WERI-Rb-1 (cell line): ENCODE measurements at regions not wholly inside any gene's neighbourhood (a gene's known extent, or its start where the extent isn't known, plus 50 kb on each side); places are given as distances from the start of the nearest gene placed in this dataset.

ENCODE experiments used
- DNase-seq: peaks from one replicate; pipeline ENCODE4 v3.0.0-alpha.2; 2020
- H3K27ac ChIP-seq: fragments of 250-450 bp; sonication (Bioruptor Pico); 2 replicates; pipeline ENCODE4 v1.5.1; 2020; ENCODE audit warnings: mild to moderate bottlenecking, moderate library complexity
- H3K27me3 ChIP-seq: fragments of 250-450 bp; sonication (Bioruptor Pico); 2 replicates; pipeline ENCODE4 v1.5.1; 2021; ENCODE audit warnings: mild to moderate bottlenecking, low read depth, moderate library complexity; ENCODE audit not compliant: insufficient read depth, severe bottlenecking
- H3K36me3 ChIP-seq: fragments of 250-450 bp; sonication (Bioruptor Pico); 2 replicates; pipeline ENCODE4 v1.5.1; 2020; ENCODE audit warnings: mild to moderate bottlenecking, moderate library complexity
- H3K4me3 ChIP-seq: 2 replicates; pipeline ENCODE4 v1.5.1; 2011; ENCODE audit warnings: low read depth, mild to moderate bottlenecking, control low read depth, low read length
- H3K9me3 ChIP-seq: fragments of 250-450 bp; sonication (Bioruptor Pico); 2 replicates; pipeline ENCODE4 v1.5.1; 2021; ENCODE audit warnings: mild to moderate bottlenecking, moderate library complexity; ENCODE audit not compliant: severe bottlenecking
- TF ChIP-seq, protein P1 (sequence below): IDR thresholded peaks from 2 replicates; pipeline ENCODE4 v1.5.1; 2011; ENCODE audit warnings: low read depth, mild to moderate bottlenecking, control low read depth, inconsistent platforms, low read length

DNA sequence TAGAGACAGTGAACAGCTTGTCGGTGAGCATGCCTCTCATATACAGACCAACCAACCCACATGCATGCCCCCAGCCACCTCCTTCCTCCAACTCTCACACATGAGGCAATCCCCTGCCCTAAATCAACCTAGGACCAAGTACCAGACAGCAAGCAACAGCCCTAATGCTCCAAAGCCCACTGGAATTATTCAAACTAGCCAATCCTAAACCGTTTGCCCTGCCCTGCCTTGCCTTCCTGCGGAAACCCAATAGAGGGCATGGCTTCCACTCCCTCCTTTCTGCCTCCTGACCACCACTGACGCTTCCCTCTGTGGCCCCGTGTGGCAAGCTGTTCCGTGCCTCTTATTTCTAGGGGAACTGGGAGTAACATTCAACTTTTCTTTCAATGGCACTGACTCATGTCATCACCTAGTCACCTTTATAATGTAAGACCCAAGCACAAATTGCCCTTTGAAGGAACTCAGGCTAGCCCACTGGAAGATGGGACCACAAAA, 129.3 kb upstream of the GJB5 start:
- Histone ChIP-seq H3K36me3 (no peaks in the 10 kb centered on the region), H3K27ac (no peak overlapping the region), H3K4me3 (no peak overlapping the region), H3K9me3 (no peaks in the 10 kb centered on the region), H3K27me3 (peaks cover 81% of the 10 kb centered on the region)
- TF ChIP-seq, protein P1, sequence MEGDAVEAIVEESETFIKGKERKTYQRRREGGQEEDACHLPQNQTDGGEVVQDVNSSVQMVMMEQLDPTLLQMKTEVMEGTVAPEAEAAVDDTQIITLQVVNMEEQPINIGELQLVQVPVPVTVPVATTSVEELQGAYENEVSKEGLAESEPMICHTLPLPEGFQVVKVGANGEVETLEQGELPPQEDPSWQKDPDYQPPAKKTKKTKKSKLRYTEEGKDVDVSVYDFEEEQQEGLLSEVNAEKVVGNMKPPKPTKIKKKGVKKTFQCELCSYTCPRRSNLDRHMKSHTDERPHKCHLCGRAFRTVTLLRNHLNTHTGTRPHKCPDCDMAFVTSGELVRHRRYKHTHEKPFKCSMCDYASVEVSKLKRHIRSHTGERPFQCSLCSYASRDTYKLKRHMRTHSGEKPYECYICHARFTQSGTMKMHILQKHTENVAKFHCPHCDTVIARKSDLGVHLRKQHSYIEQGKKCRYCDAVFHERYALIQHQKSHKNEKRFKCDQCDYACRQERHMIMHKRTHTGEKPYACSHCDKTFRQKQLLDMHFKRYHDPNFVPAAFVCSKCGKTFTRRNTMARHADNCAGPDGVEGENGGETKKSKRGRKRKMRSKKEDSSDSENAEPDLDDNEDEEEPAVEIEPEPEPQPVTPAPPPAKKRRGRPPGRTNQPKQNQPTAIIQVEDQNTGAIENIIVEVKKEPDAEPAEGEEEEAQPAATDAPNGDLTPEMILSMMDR, result no peak
- no peak for DNase-seq

DNA sequence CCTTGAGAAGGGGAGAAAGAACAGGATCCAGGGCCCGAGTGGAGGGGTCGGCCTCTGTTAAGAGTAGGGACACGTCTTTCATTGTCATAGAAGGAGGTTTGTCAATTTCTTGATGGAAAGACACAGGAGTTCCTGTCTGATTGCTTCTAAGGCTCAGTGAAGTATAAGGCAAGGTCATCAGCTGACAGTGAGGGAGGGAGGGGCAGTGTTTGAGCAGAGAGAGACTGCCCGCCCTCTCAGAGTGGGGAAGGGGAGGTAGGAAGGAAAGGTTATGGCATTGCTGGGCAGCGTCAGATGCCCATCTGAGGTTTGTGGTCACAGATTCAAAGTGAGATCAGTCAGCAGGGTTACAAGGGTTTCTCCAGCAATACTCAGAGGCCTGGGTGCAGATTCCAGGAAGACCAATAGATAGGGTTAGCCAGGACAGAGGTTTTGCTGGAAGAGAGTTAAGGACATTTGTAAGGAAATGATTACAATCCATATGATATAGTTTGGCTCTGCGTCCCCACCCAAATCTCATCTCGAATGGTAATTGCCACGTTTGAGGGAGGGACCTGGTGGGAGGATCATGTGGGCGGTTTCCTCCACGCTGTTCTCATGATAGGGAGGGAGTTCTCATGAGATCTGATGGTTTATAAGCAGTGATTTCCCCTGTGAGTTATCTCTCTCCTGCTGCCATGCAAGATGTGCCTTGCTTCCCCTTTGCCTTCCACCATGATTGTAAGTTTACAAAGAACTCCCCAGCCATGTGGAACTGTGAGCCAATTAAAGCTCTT, 127.2 kb upstream of the GJB5 start:
- H3K9me3 ChIP-seq, result no peaks in the 10 kb centered on the region
- no peak for DNase-seq
- H3K4me3 ChIP-seq, result no peak overlapping the region
- TF ChIP-seq, protein P1, result no peak
- no peak overlapping the region for H3K27ac ChIP-seq
- no peaks in the 10 kb centered on the region for H3K36me3 ChIP-seq
- H3K27me3 ChIP-seq, result peaks cover 86% of the 10 kb centered on the region

- TF ChIP-seq, protein P1, result no peak
- Histone ChIP-seq H3K36me3 (no peaks in the 10 kb centered on the region), H3K27me3 (peaks cover 57% of the 10 kb centered on the region), H3K27ac (no peak overlapping the region), H3K9me3 (no peaks in the 10 kb centered on the region), H3K4me3 (no peak overlapping the region)
- DNase-seq, result no peak
Observed at GRCh38 chr1:34631126-34631525, 123.7 kb upstream of the GJB5 start.

DNA sequence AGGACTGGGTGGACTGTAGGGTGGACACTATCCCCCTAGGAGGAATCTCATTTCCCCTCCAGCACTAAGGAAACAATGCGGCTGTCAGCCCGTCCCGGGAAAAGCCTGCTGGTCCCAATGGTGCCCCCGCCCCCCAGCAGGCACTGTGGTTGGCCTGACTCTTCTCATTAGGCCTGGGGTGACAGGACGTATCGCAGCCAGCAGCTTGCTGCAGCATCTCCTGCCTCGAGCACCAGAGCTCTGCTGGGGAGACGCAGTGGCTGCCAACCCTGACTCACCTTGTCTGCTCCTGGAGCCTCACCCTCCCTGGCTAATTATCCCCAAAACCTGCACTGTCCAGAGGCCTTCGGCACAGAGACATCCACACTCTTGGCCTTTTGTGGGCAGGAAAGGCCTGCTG, 115.1 kb upstream of the GJB5 start:
- Histone ChIP-seq H3K36me3 (no peaks in the 10 kb centered on the region), H3K9me3 (no peaks in the 10 kb centered on the region), H3K27ac (no peak overlapping the region), H3K27me3 (no peaks in the 10 kb centered on the region), H3K4me3 (no peak overlapping the region)
- no peak for DNase-seq
- TF ChIP-seq, protein P1, result no peak

DNA sequence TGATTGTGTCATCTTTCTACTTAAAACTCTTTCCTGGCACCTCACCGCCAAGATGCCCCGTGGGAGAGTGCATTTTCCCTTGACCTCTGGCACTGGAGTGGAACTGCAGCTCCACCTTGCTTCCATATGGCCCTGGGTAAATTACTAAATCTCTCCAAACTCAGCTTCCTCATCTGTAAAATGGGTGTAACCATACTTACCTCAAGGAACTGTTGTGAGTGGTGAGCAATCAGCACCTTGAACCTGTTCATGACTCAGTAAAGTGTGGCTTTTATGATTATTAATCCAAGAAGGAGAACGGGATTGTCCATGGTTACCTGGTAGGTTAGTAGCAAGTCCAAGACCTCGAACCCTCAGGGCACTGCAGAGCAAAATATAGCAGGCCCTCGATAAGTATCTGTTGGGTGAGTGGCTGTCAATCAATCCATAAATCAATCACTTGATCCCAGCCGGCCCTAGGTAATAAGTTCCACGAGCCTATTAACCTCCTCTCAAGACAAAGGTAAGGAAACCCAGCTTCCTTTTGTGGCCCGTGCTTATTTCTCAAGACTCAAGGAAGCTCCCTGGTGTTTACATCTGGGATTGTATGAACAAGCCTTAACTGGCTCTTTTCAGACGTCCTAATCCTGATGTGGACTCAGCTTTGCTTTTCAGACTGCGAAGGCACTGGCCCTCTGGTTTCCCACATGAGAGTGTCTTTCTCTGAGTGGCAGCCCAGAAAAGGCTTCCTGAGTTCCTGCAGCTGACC, 114.0 kb upstream of the GJB5 start:
- H3K27ac ChIP-seq, result no peak overlapping the region
- TF ChIP-seq, protein P1, result no peak
- DNase-seq, result no peak
- no peaks in the 10 kb centered on the region for H3K27me3 ChIP-seq
- H3K4me3 ChIP-seq, result no peak overlapping the region
- H3K9me3 ChIP-seq, result no peaks in the 10 kb centered on the region
- no peaks in the 10 kb centered on the region for H3K36me3 ChIP-seq
